Stomach smooth muscle (tissue), 2 donors: ENCODE measurements at regions not wholly inside any gene's neighbourhood (a gene's known extent, or its start where the extent isn't known, plus 50 kb on each side); places are given as distances from the start of the nearest gene placed in this dataset.

Experiments
- H3K27ac ChIP-seq: one replicate; pipeline ENCODE4 v1.7.0; 2013; ENCODE audit warnings: mild to moderate bottlenecking, low read length, inconsistent platforms
- H3K27me3 ChIP-seq, 2 donors: one replicate each; pipeline ENCODE4 v1.7.0; 2013; ENCODE audit warnings: low read length in 2 of 2; ENCODE audit not compliant: insufficient read depth in 2 of 2, control insufficient read depth in 1 of 2
- H3K36me3 ChIP-seq, 2 donors: one replicate each; pipeline ENCODE4 v1.7.0; 2013; ENCODE audit warnings: low read length in 2 of 2; ENCODE audit not compliant: control insufficient read depth in 2 of 2, insufficient read depth in 2 of 2
- H3K4me1 ChIP-seq: one replicate; pipeline ENCODE4 v1.7.0; 2013; ENCODE audit warnings: low read length; ENCODE audit not compliant: control insufficient read depth, insufficient read depth
- H3K4me3 ChIP-seq, 2 donors: one replicate each; pipeline ENCODE4 v1.7.0; 2013; ENCODE audit warnings: low read length in 2 of 2
- H3K9ac ChIP-seq, 2 donors: one replicate each; pipeline ENCODE4 v1.7.0; 2013; ENCODE audit warnings: low read length in 2 of 2, mild to moderate bottlenecking in 1 of 2
- H3K9me3 ChIP-seq, 2 donors: one replicate each; pipeline ENCODE4 v1.7.0; 2013; ENCODE audit warnings: low read length in 2 of 2; ENCODE audit not compliant: control insufficient read depth in 2 of 2
- donor health status: healthy.
- donor health status: Pancreatic carcinoma.

DNA sequence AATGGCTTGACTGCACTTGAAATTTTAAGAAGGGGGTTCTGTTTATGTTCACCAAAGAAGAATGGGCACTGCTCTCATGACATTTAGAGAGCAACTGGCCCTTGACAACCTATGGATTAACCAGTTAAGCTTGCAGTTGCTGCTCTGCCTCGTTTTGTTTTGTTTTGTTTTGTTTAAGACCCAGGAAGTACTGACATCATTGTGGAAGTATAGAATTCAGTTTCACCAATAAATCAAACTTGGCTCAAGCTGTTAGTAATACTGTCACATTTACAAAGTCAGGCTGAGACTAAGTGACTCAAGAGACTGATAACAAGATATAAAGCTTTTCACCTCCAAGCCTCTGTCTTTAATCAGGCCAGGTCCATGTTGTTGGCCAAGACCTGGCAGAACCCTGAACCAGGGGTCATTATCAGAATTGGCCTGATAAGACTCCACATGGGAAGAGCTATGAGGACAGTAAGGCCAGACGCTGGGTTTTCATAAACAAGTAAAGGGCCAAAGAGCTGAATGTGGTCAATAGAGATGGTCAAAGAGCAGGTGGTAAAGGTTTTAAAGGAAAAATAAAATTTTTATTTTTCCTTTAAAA is 99.4 kb upstream of the VGLL2 start:
- peaks cover 11% of the 10 kb centered on the region for H3K4me1 ChIP-seq
- no peak overlapping the region for H3K4me3 ChIP-seq
- no peaks in the 10 kb centered on the region for H3K9me3 ChIP-seq
- no peaks in the 10 kb centered on the region for H3K36me3 ChIP-seq
- H3K27me3 ChIP-seq, result no peaks in the 10 kb centered on the region
- H3K9ac ChIP-seq, result no peak overlapping the region
- H3K27ac ChIP-seq, result no peak overlapping the region

- H3K27me3 ChIP-seq, result no peaks in the 10 kb centered on the region
These were observed 97.7 kb upstream of the VGLL2 start for GRCh38 chr6:117167520-117168271.

DNA sequence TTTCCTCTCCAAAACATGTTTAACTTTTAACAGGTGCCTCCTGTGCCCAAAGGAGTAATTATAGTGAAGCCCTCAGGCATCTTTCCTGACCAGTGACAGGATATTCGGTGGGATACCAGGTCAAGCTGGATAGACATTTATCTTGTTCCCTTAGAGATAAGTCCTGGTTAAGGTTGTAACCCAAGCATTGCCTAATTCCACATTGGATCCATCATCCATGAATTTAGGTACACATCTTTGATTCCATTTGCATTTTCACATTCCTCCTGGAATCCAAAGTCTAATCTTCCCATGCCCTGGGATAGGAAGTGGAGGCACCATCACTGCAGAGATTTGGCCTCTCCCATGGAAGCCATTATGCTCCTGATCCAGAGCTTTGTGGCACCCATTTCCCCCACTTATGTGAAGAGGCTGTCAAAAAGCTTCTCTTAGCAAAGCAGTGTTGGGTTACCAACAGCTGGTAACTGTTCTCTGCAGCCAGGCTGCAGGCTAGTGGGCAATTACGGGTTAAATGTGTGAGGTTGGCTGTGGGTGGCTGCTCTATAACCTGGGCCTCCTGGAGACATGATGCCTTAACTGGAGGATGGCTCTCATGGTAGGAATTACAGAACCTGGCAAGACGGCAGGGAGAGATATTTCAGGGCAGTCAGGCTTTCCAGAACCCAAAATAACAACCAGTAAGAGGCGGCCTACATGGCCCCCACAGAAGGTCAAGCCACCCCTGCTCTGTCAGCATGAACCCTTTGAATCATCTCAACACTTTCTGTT is 96.9 kb upstream of the VGLL2 start:
- Histone ChIP-seq H3K36me3 (no peaks in the 10 kb centered on the region), H3K27me3 (no peaks in the 10 kb centered on the region), H3K4me3 (peak overlapping the region in 1 of 2 donors; percentile 20), H3K9me3 (no peaks in the 10 kb centered on the region), H3K4me1 (peaks cover 11% of the 10 kb centered on the region), H3K27ac (no peak overlapping the region), H3K9ac (no peak overlapping the region)

More at GRCh38 chr6:117167520-117168271, 97.7 kb upstream of the VGLL2 start:
- peaks cover 11% of the 10 kb centered on the region for H3K4me1 ChIP-seq
- no peaks in the 10 kb centered on the region for H3K36me3 ChIP-seq
- no peak overlapping the region for H3K9ac ChIP-seq
- H3K9me3 ChIP-seq, result no peaks in the 10 kb centered on the region
- H3K4me3 ChIP-seq, result peak overlapping the region in 1 of 2 donors; percentile 20
- no peak overlapping the region for H3K27ac ChIP-seq

DNA sequence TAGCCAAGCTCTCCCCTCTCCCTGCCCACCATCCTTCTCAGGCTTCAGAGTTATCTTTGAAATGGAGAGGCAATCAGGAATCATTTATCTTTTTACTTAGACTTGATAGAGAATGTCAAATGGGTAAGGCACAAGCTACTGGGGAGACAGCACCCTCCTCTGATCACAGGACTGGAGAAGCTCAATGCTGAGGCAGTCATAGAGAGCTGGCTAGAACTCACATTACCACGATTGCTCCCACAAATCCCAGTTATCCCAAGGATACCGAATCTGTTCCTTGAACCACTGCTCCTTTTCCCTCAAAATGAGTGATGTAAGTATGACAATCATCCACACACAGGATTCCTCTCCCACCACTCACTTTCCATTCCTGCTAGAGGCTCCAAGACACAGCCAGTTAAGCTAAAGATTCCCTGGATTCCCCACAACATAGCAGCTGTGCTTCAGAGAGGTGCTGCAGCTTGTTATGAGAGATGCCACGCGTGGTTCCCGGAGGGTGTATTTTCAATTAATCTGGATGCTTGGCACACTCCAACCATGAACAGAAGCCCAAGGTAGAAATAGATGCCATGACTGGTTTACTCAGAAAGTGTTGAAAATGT is 96.2 kb upstream of the VGLL2 start:
- no peak overlapping the region for H3K9ac ChIP-seq

DNA sequence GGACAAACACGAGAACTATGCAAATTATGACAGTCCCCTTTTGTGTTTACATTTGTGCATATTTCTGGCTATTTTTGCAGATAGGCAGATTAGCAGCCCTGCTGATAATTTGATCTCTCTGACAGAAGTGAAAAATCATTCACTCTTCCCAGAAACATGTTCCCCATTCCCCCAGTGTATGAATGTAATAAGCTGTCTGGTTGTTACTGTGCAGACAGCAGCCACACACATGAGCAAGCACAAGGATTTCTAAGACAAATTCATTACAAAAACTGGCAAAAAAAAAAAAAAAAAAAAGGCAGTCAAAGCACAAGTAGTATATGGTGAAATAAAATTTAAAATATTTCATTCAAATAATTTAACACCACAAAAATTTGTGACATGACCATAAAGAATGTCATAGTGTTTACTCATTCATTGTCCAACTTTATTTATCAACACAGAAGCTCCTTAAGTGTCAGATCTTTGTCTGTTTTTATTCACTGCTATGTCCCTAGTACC is 95.5 kb upstream of the VGLL2 start:
- H3K4me1 ChIP-seq, result peaks cover 11% of the 10 kb centered on the region
- no peaks in the 10 kb centered on the region for H3K36me3 ChIP-seq
- no peak overlapping the region for H3K27ac ChIP-seq
- no peaks in the 10 kb centered on the region for H3K9me3 ChIP-seq
- no peak overlapping the region for H3K4me3 ChIP-seq
- no peaks in the 10 kb centered on the region for H3K27me3 ChIP-seq
- H3K9ac ChIP-seq, result no peak overlapping the region

More for the DNA sequence above, 96.2 kb upstream of the VGLL2 start:
- H3K4me3 ChIP-seq, result no peak overlapping the region
- peaks cover 11% of the 10 kb centered on the region for H3K4me1 ChIP-seq
- H3K9me3 ChIP-seq, result no peaks in the 10 kb centered on the region
- no peaks in the 10 kb centered on the region for H3K36me3 ChIP-seq
- H3K27me3 ChIP-seq, result no peaks in the 10 kb centered on the region
- H3K27ac ChIP-seq, result no peak overlapping the region

DNA sequence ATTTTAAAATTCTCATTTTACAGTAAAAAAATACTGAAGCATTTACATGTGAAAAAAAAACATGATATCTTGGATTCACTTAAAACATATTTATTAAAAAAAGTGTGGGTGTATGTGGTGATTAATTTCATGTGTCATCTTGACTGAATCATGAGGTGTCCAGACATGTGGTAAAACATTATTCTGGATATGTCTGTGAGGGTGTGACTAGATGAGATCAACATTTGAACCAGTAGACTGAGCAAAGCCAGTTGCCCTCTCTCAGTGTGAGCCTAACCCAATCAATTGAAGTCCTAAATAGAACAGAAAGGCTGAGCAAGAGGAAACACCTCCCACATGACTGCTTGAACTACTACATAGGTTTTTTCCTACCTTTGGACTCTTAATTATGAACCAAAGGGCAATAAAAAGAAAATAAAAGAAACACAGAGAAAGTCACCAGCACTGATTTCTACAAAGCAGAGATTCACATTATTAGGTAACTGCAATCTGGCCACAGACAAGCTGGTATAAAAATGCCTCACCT is 90.5 kb upstream of the VGLL2 start:
- no peak overlapping the region for H3K9ac ChIP-seq
- no peak overlapping the region for H3K27ac ChIP-seq
- H3K9me3 ChIP-seq, result no peaks in the 10 kb centered on the region
- H3K4me1 ChIP-seq, result no peaks in the 10 kb centered on the region
- no peaks in the 10 kb centered on the region for H3K27me3 ChIP-seq
- no peaks in the 10 kb centered on the region for H3K36me3 ChIP-seq
- no peak overlapping the region for H3K4me3 ChIP-seq

DNA sequence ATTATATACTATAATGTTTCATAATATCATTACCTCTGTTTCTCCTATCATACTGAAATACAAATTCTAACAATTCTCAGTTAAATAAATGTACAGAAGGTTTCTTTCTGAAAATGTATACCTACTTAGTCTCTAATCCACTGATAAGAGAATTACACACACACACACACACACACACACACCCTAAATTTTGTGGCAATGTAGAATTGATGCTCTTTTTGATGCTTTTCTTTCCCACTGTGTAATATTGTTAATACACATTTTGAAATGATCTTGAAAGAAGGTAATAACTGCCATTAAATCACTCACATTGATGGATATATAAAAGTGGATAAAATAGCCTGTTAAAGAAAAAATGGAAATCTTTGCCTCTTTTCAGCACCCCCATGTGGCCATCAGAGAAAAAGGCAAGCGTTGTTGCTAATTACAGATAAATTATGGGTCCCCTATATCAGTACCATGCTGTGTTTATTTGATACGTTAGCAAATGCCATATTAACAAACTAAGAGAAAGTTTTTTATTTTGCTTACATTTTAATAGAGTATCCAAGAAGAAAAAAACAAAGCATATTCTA is 76.6 kb upstream of the VGLL2 start:
- Histone ChIP-seq H3K4me1 (no peaks in the 10 kb centered on the region), H3K36me3 (no peaks in the 10 kb centered on the region), H3K9me3 (no peaks in the 10 kb centered on the region), H3K27ac (no peak overlapping the region), H3K4me3 (no peak overlapping the region), H3K9ac (no peak overlapping the region), H3K27me3 (no peaks in the 10 kb centered on the region)

DNA sequence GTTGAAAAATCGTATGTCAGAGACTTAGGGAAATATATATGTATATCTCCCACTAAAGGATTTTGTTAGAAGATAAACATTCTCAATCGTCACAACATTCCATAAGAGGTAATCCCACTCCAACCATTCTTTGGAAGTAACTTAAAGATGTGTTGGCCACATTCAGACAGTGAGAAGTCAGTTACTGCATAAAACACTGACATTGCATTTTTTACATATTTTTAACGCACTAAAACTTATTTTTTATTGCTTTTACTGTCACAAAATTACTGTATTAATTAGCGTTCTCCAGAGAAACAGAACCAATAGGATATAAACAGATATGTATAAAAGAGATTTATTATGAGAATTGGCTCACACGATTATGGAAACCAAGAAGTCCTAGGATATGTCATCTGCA is 74.3 kb upstream of the VGLL2 start:
- H3K27ac ChIP-seq, result no peak overlapping the region
- H3K4me3 ChIP-seq, result no peak overlapping the region
- H3K27me3 ChIP-seq, result no peaks in the 10 kb centered on the region
- no peaks in the 10 kb centered on the region for H3K4me1 ChIP-seq
- no peaks in the 10 kb centered on the region for H3K36me3 ChIP-seq
- no peaks in the 10 kb centered on the region for H3K9me3 ChIP-seq
- no peak overlapping the region for H3K9ac ChIP-seq

GRCh38 chr6:117191448-117191847 is 73.9 kb upstream of the VGLL2 start:
- Histone ChIP-seq H3K27me3 (no peaks in the 10 kb centered on the region), H3K4me3 (no peak overlapping the region), H3K9ac (no peak overlapping the region), H3K36me3 (no peaks in the 10 kb centered on the region), H3K9me3 (no peaks in the 10 kb centered on the region), H3K27ac (no peak overlapping the region), H3K4me1 (no peaks in the 10 kb centered on the region)

DNA sequence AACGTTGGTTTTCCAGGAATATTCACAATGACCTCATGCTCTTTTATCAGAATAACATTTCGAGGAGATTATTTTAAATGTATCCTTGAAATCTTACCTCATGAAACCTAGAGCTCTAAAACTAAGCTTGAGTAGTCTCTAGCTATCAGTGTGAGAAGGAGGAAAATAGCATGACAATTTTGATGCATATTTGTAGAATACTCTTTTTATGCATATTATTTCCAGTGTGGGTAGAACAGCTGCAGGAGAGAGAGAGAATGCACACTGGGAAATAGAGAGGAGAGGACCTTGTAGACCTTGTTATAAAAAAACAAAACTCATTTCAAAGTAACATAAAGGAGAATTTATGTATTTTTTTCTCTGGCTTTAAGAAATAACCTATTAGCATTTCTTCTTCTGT is 71.1 kb upstream of the VGLL2 start:
- Histone ChIP-seq H3K27ac (no peak overlapping the region), H3K9ac (no peak overlapping the region), H3K4me1 (no peaks in the 10 kb centered on the region), H3K4me3 (no peak overlapping the region), H3K36me3 (no peaks in the 10 kb centered on the region), H3K27me3 (no peaks in the 10 kb centered on the region), H3K9me3 (no peaks in the 10 kb centered on the region)
